D341Med (cell line): ENCODE measurements at regions not wholly inside any gene's neighbourhood (a gene's known extent, or its start where the extent isn't known, plus 50 kb on each side); places are given as distances from the start of the nearest gene placed in this dataset.
"Not testable (repeated sequence)": the region's sequence is repeated elsewhere in the genome, so short reads cannot be mapped to it uniquely, and the experiment has no call there.

Source experiments
- DNase-seq: peaks from one replicate; pipeline ENCODE4 v3.0.0; 2012; ENCODE audit warnings: low spot score

DNA sequence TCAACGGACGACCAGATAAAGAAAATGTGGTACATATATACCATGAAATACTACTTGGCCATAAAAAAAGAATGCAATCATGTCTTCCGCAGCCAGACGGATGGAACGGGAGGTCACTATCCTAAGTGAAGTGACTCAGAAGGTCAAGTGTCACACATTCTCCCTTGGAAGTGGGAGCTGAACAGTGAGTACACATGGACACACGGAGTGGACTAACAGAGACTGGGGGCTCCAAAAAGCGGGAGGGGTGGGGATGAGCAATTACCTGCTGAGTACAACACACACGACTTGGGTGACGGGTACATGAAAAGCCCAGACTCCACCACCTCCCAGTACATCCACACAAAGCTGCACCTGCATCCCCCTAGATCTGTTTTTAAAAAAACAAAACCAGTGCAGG is 62.5 kb upstream of the TNK2 start:
- DNase-seq: not testable (repeated sequence)

DNA sequence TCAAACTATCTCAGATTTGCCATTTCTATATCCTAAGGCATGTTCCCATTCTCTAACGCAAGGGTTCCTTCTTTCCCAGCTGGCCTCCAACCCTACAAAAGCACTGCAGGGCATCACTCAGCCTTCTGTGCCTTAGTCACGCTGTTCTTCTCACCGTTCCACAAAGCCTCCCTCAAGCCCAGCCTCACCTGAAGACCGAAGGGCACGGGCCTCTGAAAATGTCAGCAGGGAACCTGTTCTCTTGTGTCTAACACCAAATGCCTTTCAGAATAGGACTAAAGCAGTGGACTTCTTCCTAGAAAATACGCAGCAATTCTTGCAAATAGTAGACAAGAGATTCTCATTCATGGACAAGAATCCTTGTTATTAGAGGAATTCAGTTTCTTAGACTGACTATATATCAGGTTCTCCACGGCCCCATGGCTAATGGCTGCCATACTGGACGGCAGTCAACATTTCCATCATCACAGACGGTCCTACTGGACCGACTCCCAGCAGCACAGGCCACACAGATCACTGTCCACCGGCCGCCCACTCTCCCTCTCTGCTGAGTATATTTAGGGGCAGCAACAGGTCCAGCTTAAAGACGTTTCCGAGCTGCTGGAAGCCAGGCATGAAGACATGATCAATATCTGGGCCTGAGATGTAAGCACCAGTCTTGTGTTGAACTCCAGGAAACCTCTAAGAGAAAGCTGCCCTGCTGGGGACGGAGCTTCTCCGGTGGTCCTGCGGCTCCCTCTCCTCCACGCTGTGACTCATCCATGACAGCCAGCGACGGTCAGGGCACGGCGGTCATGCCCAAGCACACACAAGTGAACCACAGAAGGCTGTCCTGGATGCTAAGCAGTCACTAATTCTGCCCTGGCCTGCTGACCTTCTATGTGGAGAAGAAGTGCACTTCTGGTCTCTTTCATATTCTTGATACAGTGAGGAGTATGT is 61.8 kb upstream of the TNK2 start:
- DNase-seq: not testable (repeated sequence)

DNA sequence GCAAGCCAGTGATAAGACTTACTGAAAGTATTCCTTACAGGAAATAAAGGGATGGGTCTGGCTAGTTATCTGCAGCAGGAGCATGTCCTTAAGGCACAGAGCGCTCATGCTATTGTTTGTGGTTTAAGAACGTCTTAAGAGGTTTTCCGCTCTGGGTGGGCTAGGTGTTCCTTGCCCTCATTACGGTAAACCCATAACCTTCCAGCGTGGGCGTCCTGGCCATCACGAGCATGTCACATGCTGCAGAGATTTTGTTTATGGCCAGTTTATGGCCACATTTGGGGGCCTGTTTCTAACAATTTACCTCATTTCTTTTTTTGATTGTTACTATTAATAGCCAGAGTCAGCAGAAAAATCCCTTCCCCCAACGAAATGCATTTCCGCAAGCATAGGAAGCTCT is 61.0 kb upstream of the TNK2 start:
- DNase-seq: not testable (repeated sequence)

DNA sequence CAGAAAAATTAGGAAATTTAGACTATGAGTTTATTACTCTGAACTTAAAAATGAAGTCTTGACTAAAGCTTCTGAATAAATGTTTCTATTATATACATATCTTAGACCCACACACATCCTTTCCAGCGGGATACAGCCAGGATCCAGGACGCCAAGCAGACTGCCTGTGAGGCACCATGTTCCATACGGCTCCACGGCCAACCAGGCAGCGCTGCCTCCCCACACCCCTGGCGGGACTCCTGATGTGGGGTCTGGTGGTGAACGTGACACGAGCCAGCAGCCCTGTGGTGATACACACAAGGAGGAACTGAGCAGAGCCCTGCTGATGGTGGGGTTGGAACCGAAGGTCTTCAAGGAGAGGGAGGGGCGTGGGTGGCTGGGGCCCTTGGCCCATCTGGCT is 59.8 kb upstream of the TNK2 start:
- not testable (repeated sequence) for DNase-seq

DNA sequence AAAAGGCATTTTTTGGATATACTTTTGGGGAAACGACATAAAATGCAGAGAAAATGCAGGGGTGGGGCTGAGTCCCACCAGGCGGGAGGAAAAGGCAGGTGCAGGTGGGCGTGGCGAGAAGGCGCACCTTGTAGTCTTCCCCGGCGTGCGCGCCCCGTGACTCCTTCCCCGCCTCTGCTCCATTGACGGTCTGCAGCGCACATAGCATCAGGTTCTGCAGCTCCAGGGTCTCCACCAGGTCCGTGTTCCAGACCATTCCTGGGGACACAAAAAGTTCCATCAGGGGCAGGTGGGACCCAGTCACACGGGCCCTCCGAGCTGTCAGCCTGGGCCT is 59.0 kb upstream of the TNK2 start:
- DNase-seq: not testable (repeated sequence)

GRCh38 chr3:195966563-195967386 is 58.4 kb upstream of the TNK2 start:
- DNase-seq: not testable (repeated sequence)

DNA sequence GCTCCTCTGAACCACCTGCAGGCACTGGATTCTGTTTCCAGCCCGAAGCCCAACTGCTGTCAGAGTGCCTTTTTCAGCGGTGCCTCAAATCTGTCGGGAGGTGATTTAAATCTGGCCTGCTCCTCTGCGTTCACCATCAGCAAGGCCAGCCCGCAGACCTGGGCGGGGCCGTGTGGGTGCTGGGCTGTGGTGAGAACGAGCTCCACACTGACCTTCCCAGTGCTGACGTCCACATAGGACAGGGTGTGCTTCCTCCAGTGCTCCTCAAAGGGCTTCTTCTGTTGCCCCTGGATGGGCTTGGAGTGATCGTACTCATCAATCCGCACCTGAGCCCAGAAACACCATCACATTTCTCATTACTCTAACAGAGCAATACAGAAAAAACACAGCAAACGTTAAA is 56.9 kb upstream of the TNK2 start:
- not testable (repeated sequence) for DNase-seq

DNA sequence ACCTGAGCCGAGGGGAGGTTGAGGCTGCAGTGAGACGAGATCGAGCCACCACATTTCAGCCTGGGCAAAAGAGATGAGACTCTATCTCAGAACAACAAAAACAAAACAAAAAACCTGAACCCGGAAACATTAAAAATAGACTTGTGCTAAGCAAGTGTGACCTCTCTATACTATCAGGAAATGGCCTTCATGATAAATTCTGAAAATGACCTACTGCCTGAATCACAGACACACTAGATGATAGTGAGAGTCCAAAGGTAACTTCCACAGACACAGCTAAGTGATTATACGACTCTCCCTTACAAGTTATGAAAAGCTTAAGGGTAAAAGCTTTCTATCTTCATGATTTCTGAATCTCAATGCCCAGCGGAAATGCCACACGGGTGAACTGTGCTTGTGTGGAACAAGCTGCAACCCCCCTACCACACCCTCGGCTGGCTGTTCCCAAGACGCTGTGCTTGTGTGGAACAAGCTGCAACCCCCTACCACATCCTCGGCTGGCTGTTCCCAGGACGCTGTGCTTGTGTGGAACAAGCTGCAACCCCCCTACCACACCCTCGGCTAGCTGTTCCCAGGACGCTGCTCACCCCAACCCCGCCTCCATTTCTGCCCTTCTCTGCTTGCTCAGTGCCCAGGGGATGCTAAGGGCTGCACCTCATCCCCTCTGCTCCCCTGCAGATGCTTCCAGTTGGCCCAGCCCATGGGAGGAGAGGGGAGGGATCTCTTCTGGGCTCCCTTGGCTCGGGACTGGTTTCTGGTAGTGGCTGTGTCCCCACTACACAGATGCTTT is 56.2 kb upstream of the TNK2 start:
- not testable (repeated sequence) for DNase-seq

DNA sequence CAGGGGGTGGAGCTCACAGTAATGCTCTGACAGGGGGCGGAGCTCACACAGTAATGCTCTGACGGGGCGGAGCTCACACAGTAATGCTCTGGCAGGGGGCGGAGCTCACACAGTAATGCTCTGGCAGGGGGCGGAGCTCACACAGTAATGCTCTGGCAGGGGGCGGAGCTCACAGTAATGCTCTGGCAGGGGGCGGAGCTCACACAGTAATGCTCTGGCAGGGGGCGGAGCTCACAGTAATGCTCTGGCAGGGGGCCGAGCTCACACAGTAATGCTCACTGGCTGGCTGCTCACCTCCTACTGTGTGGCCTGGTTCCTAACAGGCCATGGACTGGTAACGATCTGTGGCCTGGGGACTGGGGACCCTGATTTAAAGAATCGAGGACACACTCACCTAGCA is 53.9 kb upstream of the TNK2 start:
- DNase-seq: not testable (repeated sequence)

DNA sequence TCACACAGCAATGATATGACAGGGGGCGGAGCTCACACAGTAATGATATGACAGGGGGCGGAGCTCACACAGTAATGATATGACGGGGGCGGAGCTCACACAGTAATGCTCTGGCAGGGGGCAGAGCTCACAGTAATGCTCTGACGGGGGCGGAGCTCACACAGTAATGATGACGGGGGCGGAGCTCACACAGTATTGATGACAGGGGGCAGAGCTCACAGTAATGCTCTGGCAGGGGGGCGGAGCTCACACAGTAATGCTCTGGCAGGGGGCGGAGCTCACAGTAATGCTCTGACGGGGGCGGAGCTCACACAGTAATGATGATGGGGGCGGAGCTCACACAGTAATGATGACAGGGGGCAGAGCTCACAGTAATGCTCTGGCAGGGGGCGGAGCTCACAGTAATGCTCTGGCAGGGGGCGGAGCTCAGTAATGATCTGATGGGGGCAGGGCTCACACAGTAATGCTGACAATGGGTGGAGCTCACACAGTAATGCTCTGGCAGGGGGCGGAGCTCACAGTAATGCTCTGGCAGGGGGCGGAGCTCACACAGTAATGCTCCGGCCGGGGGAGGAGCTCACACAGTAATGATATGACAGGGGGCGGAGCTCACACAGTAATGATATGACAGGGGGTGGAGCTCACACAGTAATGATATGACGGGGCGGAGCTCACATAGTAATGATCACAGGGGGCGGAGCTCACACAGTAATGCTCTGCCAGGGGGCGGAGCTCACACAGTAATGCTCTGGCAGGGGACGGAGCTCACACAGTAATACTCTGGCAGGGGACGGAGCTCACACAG is 52.8 kb upstream of the TNK2 start:
- not testable (repeated sequence) for DNase-seq

DNA sequence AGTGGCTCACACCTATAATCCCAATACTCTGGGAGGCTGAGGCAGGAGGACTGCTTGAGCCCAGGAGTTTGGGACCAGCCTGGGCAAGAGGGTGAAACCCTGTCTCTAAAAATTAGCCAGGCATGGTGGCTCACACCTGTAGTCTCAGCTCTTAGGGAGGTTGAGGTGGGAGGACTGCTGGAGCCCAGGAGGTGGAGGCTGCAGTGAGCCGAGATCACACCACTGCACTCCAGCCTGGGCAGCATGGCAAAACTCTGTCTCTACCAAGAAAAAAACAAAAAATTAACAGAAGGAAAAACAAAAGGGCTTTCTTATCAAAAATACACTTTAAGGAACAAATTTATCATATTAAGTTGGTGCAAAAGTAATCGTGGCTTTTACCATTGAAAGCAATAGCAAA is 51.8 kb upstream of the TNK2 start:
- not testable (repeated sequence) for DNase-seq

- DNase-seq: not testable (repeated sequence)
Observed at GRCh38 chr3:195959367-195960157, 51.2 kb upstream of the TNK2 start.

DNA sequence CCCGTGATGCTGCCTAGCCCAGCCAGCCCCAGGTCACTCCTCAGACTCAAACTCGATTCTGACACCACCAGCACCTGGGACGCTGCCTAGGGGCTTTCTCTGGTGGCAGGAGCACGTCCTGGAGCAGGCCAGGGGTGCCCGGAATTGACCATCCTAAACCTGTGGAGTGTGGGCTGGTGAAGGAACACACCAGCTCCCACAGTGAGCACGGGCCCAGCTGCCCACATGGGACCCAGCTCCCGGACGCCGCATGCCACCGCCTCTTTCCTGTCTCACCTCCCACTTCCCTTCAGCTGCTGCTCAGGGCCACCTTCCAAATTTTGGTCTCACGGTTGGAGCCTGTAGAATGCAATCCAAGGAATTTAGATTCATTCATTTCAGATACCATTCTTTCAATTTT is 50.4 kb upstream of the TNK2 start:
- not testable (repeated sequence) for DNase-seq
